ENCODE measurements at regions not wholly inside any gene's neighbourhood (a gene's known extent, or its start where the extent isn't known, plus 50 kb on each side); places are given as distances from the start of the nearest gene placed in this dataset.
"Not testable (repeated sequence)": the region's sequence is repeated elsewhere in the genome, so short reads cannot be mapped to it uniquely, and the experiment has no call there.

- H3K9ac ChIP-seq (ENCODE audit: low read depth, low read length): no peak overlapping the region
- no peaks in the 10 kb centered on the region for H3K36me3 ChIP-seq (ENCODE audit: insufficient read depth, low read length)
- peaks cover 5% of the 10 kb centered on the region; the same call in 1 of the 2 replicates for H3K4me1 ChIP-seq (ENCODE audit: insufficient read depth, low read length)
- no peaks in the 10 kb centered on the region for H3K9me3 ChIP-seq (ENCODE audit: control insufficient read depth, insufficient read depth, low read length)
These were observed 559.8 kb downstream of the SUCLG1 start for GRCh38 chr2:83899271-83899670.

DNA sequence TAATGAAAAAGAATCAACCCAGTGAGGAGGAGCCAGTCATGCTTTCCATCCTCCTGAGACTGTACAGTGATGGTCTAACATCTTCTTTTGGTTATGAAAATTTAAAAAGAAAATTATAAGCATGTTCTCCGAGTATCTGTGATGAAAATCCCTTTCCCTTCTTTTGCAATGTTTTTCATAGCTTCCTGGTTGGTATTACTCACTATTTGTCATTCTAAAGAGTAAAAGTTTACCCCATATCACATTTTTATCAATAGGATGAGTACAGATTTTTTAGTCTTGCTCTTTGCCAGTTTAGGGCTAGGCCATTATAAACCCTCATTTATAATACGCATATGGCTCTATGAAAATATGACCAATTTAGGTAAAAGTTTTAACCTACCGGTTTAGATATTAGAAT, 564.1 kb downstream of the SUCLG1 start:
- Histone ChIP-seq H3K9ac (ENCODE audit: low read depth, low read length) (no peak overlapping the region), H3K9me3 (ENCODE audit: control insufficient read depth, insufficient read depth, low read length) (no peaks in the 10 kb centered on the region), H3K36me3 (ENCODE audit: insufficient read depth, low read length) (no peaks in the 10 kb centered on the region), H3K4me1 (ENCODE audit: insufficient read depth, low read length) (peaks cover 5% of the 10 kb centered on the region; the same call in 1 of the 2 replicates)

DNA sequence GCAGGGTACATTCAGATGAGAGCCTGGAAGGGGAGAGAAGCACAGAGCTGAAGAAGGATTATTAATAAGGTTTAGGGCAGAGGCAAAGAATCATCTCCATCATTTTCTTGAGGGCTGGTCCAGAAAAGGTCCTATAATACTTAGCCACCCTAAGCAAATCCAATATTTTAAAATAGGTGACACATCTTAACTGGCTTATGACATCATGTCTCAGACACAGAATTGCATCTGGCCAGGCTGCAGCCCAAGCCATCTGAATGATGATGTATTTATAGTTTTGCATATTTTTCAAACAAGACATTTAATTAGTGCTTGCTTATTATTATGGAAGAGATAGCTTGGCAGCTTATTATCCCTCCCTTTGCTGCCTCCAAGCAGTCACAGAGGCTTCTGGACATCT, 571.3 kb downstream of the SUCLG1 start:
- Histone ChIP-seq H3K4me1 (ENCODE audit: insufficient read depth, low read length) (peaks cover 6% of the 10 kb centered on the region; the same call in 1 of the 2 replicates), H3K36me3 (ENCODE audit: insufficient read depth, low read length) (no peaks in the 10 kb centered on the region), H3K9ac (ENCODE audit: low read depth, low read length) (no peak overlapping the region), H3K9me3 (ENCODE audit: control insufficient read depth, insufficient read depth, low read length) (no peaks in the 10 kb centered on the region)

DNA sequence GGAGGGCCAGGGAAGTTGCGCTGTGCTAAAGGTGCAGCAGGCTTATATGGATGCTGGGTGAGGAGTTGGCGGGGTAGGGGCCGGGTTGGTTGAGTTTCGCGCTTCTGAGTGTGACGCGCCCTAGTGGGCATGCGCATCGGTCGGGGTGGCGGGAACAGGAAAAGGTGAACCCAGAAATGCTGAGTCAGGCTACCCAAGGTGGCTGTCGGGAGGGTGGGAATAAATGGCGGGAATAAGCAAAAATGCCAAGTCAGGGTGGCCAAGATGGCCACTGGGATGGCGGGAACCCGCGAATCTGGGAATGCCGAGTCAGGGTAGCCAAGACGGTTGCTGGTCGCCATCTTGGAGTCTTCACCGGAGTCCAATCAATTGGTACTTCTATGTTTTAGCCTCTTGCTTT, 580.0 kb downstream of the SUCLG1 start:
- no peak overlapping the region for H3K9ac ChIP-seq (ENCODE audit: low read depth, low read length)
- H3K9me3 ChIP-seq (ENCODE audit: control insufficient read depth, insufficient read depth, low read length): no peaks in the 10 kb centered on the region; the same call in 1 of the 2 replicates
- no peaks in the 10 kb centered on the region for H3K4me1 ChIP-seq (ENCODE audit: insufficient read depth, low read length)
- H3K36me3 ChIP-seq (ENCODE audit: insufficient read depth, low read length): no peaks in the 10 kb centered on the region

DNA sequence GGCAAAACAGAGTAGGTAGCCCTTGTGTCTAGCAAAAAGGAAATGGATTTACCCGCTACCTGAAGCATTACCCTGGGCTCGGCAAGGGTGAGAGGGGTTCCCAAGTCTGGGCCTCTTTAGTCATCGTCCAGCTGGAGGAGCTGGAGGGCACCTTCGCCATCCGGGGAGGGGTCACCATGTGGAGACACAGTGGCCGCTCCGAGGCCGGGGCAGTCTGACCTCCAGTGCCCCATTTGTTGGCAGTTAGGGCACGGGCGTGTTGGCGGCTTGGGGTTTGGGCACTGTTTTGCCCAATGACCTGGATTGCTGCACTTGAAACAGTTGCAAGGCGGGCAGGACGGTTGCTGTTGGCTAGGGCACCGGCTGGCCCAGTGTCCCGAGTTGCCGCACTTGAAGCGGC, 581.8 kb downstream of the SUCLG1 start:
- H3K9me3 ChIP-seq (ENCODE audit: control insufficient read depth, insufficient read depth, low read length); H3K4me1 ChIP-seq (ENCODE audit: insufficient read depth, low read length): not testable (repeated sequence)

GRCh38 chr2:83874712-83875430, 584.2 kb downstream of the SUCLG1 start:
- Histone ChIP-seq H3K9ac (ENCODE audit: low read depth, low read length) (no peak overlapping the region), H3K36me3 (ENCODE audit: insufficient read depth, low read length) (no peaks in the 10 kb centered on the region), H3K9me3 (ENCODE audit: control insufficient read depth, insufficient read depth, low read length) (peaks cover 4% of the 10 kb centered on the region; the same call in 1 of the 2 replicates), H3K4me1 (ENCODE audit: insufficient read depth, low read length) (no peaks in the 10 kb centered on the region)

More for the DNA sequence above, 581.8 kb downstream of the SUCLG1 start:
- not testable (repeated sequence) for H3K9ac ChIP-seq (ENCODE audit: low read depth, low read length); H3K36me3 ChIP-seq (ENCODE audit: insufficient read depth, low read length)

GRCh38 chr2:83874066-83874465, 585.0 kb downstream of the SUCLG1 start:
- H3K36me3 ChIP-seq (ENCODE audit: insufficient read depth, low read length): no peaks in the 10 kb centered on the region
- H3K9ac ChIP-seq (ENCODE audit: low read depth, low read length): no peak overlapping the region
- H3K9me3 ChIP-seq (ENCODE audit: control insufficient read depth, insufficient read depth, low read length): peaks cover 4% of the 10 kb centered on the region; the same call in 1 of the 2 replicates
- H3K4me1 ChIP-seq (ENCODE audit: insufficient read depth, low read length): no peaks in the 10 kb centered on the region

- H3K9me3 ChIP-seq (ENCODE audit: control insufficient read depth, insufficient read depth, low read length): 0 out of 2 replicates have a peak, but pooled peaks cover 4% of the 10 kb centered on the region
- no peak overlapping the region for H3K9ac ChIP-seq (ENCODE audit: low read depth, low read length)
- no peaks in the 10 kb centered on the region for H3K4me1 ChIP-seq (ENCODE audit: insufficient read depth, low read length)
- H3K36me3 ChIP-seq (ENCODE audit: insufficient read depth, low read length): no peaks in the 10 kb centered on the region
These were observed 586.0 kb downstream of the SUCLG1 start for GRCh38 chr2:83873110-83873509.

DNA sequence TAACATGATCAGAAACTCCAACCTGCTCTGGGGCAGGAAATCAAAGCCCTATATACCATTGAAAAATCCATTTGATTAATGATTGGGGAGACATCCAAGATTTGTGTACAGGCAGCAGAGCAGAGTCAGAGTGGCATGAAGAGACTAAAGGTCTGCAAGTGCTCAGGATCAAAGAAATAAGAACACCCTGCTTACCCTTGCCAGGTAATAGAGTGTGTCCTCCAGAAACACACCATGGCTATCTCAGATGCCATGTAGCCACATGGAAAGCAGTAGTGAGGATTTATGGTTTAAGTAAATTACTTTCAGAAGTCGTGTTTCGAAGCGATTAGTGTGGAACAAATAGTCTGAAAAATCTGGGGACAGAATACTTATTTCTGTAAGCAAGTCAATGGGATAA, 592.9 kb downstream of the SUCLG1 start:
- Histone ChIP-seq H3K9ac (ENCODE audit: low read depth, low read length) (no peak overlapping the region), H3K4me1 (ENCODE audit: insufficient read depth, low read length) (no peaks in the 10 kb centered on the region), H3K9me3 (ENCODE audit: control insufficient read depth, insufficient read depth, low read length) (no peaks in the 10 kb centered on the region), H3K36me3 (ENCODE audit: insufficient read depth, low read length) (no peaks in the 10 kb centered on the region)

DNA sequence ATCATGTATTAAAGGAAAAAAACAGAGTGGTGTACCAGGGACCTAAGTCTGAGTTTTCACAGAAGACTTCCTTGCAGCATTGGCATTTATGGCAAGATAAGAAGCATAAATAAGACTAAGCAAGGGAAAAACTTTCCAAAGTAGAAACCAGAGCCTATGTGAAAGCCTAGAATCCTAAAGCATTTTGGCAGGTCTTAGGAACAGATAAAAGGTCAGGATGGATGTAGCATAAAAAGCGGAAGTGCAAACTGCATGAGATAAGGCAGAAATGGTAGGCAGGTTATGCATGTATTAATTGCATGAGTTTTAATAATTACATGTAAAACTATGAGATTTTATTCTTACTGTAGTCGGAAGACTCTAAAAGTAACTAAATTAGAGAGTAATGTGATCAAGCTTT, 596.5 kb downstream of the SUCLG1 start:
- H3K4me1 ChIP-seq (ENCODE audit: insufficient read depth, low read length): no peaks in the 10 kb centered on the region
- no peaks in the 10 kb centered on the region for H3K9me3 ChIP-seq (ENCODE audit: control insufficient read depth, insufficient read depth, low read length)
- no peaks in the 10 kb centered on the region for H3K36me3 ChIP-seq (ENCODE audit: insufficient read depth, low read length)
- no peak overlapping the region for H3K9ac ChIP-seq (ENCODE audit: low read depth, low read length)

GRCh38 chr2:83860320-83860719, 598.8 kb downstream of the SUCLG1 start:
- no peaks in the 10 kb centered on the region for H3K4me1 ChIP-seq (ENCODE audit: insufficient read depth, low read length)
- H3K9ac ChIP-seq (ENCODE audit: low read depth, low read length): no peak overlapping the region
- no peaks in the 10 kb centered on the region for H3K9me3 ChIP-seq (ENCODE audit: control insufficient read depth, insufficient read depth, low read length)
- no peaks in the 10 kb centered on the region for H3K36me3 ChIP-seq (ENCODE audit: insufficient read depth, low read length)

GRCh38 chr2:83859553-83859952, 599.5 kb downstream of the SUCLG1 start:
- Histone ChIP-seq H3K9ac (ENCODE audit: low read depth, low read length) (no peak overlapping the region), H3K36me3 (ENCODE audit: insufficient read depth, low read length) (no peaks in the 10 kb centered on the region), H3K9me3 (ENCODE audit: control insufficient read depth, insufficient read depth, low read length) (no peaks in the 10 kb centered on the region), H3K4me1 (ENCODE audit: insufficient read depth, low read length) (no peaks in the 10 kb centered on the region)

- Histone ChIP-seq H3K9me3 (ENCODE audit: control insufficient read depth, insufficient read depth, low read length) (no peaks in the 10 kb centered on the region), H3K4me1 (ENCODE audit: insufficient read depth, low read length) (no peaks in the 10 kb centered on the region), H3K9ac (ENCODE audit: low read depth, low read length) (no peak overlapping the region), H3K36me3 (ENCODE audit: insufficient read depth, low read length) (no peaks in the 10 kb centered on the region)
These were observed 608.0 kb downstream of the SUCLG1 start for GRCh38 chr2:83851066-83851465.

DNA sequence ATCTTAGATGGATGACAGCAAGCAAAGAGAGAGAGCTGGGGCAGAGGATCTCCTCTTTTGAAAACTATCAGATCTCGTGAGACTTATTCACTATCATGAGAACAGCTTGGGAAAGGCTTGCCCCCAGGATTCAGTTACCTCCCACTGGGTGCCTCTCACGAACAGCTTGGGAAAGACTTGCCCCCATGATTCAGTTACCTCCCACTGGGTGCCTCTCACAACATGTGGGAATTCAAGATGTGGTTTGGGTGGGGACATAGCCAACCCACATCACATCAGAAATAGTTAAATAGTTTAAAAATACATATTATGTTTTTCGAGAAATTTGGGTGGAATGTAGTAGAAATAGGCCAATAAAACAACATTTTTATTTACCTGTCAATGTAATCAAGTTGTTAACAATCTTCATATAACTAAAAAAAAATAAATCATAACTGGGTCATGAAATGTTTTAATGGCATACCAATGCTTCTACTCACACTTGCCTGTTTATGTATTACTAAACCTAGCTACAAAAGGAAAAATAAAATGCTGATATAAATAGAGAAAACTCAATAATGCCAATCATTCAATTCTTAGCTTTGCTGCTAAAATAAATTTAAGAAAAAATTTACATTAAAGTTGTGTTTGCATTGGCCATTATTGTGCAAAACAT, 608.9 kb downstream of the SUCLG1 start:
- Histone ChIP-seq H3K9me3 (ENCODE audit: control insufficient read depth, insufficient read depth, low read length) (no peaks in the 10 kb centered on the region), H3K9ac (ENCODE audit: low read depth, low read length) (no peak overlapping the region), H3K36me3 (ENCODE audit: insufficient read depth, low read length) (no peaks in the 10 kb centered on the region), H3K4me1 (ENCODE audit: insufficient read depth, low read length) (no peaks in the 10 kb centered on the region)

DNA sequence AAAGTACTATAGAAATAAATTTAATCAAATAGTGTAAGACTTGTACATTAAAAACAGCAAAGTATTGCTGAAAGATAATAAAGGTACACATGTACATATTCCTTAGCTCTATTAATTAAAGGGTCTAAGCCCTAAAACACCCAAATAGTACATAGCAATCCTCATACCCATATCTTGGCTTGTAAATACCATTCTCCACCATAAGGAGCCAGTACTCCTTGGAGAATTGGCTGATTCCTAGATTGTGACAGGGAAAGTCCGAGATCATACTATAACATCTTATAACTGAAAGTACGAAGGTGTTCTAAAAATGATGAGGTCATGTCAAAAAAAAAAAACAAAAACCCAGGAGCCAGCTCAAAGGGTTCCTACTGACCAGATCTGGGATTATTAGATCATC, 614.6 kb downstream of the SUCLG1 start:
- Histone ChIP-seq H3K9ac (ENCODE audit: low read depth, low read length) (no peak overlapping the region), H3K9me3 (ENCODE audit: control insufficient read depth, insufficient read depth, low read length) (no peaks in the 10 kb centered on the region), H3K4me1 (ENCODE audit: insufficient read depth, low read length) (no peaks in the 10 kb centered on the region), H3K36me3 (ENCODE audit: insufficient read depth, low read length) (no peaks in the 10 kb centered on the region)
